ENCODE measurements at regions not wholly inside any gene's neighbourhood (a gene's known extent, or its start where the extent isn't known, plus 50 kb on each side); places are given as distances from the start of the nearest gene placed in this dataset.

- no peak for DNase-seq
Observed at GRCh38 chr10:58970160-58970915, 206.1 kb upstream of the PHYHIPL start.

GRCh38 chr10:58971211-58971610 lies 205.2 kb upstream of the PHYHIPL start:
- no peak for DNase-seq

GRCh38 chr10:58971796-58972491 lies 204.5 kb upstream of the PHYHIPL start:
- DNase-seq = no peak

GRCh38 chr10:58972576-58973234 lies 203.7 kb upstream of the PHYHIPL start:
- no peak for DNase-seq

GRCh38 chr10:58973235-58973595 lies 203.2 kb upstream of the PHYHIPL start:
- no peak for DNase-seq

GRCh38 chr10:58976254-58976653 lies 200.2 kb upstream of the PHYHIPL start:
- no peak for DNase-seq

- no peak for DNase-seq
Observed at GRCh38 chr10:58979711-58980110, 196.7 kb upstream of the PHYHIPL start.

GRCh38 chr10:58980826-58981415 lies 195.5 kb upstream of the PHYHIPL start:
- DNase-seq = no peak

- no peak for DNase-seq
Observed at GRCh38 chr10:58981846-58982245, 194.6 kb upstream of the PHYHIPL start.

- DNase-seq = no peak
Observed at GRCh38 chr10:58982470-58983239, 193.8 kb upstream of the PHYHIPL start.

- no peak for DNase-seq
Observed at GRCh38 chr10:58985216-58985615, 191.2 kb upstream of the PHYHIPL start.

GRCh38 chr10:58989486-58990039 lies 186.9 kb upstream of the PHYHIPL start:
- DNase-seq = no peak

GRCh38 chr10:58990693-58991092 lies 185.8 kb upstream of the PHYHIPL start:
- no peak for DNase-seq

GRCh38 chr10:58991856-58992255 lies 184.6 kb upstream of the PHYHIPL start:
- DNase-seq = no peak

GRCh38 chr10:58992830-58993460 lies 183.5 kb upstream of the PHYHIPL start:
- DNase-seq = no peak

GRCh38 chr10:58993480-58994221 lies 182.8 kb upstream of the PHYHIPL start:
- DNase-seq = no peak

GRCh38 chr10:58994226-58995057 lies 182.0 kb upstream of the PHYHIPL start:
- DNase-seq = no peak

- DNase-seq = no peak
Observed at GRCh38 chr10:58995058-58995596, 181.3 kb upstream of the PHYHIPL start.

GRCh38 chr10:58996063-58996462 lies 180.4 kb upstream of the PHYHIPL start:
- DNase-seq = no peak
